Mesendoderm (in vitro differentiated cells): ENCODE measurements at regions not wholly inside any gene's neighbourhood (a gene's known extent, or its start where the extent isn't known, plus 50 kb on each side); places are given as distances from the start of the nearest gene placed in this dataset.
A peak's percentile ranks its signal among the peaks of the same experiment; 100 is the strongest.

Experiments used
- DNase-seq: peaks from one replicate; pipeline ENCODE4 v3.0.0; 2013
- H2AK5ac ChIP-seq: 2 replicates; pipeline ENCODE4 v1.6.1; 2013; ENCODE audit warnings: low read length, inconsistent platforms
- H2BK120ac ChIP-seq: 2 replicates; pipeline ENCODE4 v1.6.1; 2013; ENCODE audit warnings: low read depth, mild to moderate bottlenecking, low read length, moderate library complexity, mixed read lengths
- H2BK15ac ChIP-seq: replicated peaks from 2 replicates; pipeline ENCODE4 v1.6.1; 2013; ENCODE audit warnings: low read depth, mild to moderate bottlenecking, moderate library complexity
- H2BK5ac ChIP-seq: 2 replicates; pipeline ENCODE4 v1.6.1; 2013; ENCODE audit warnings: low read length, inconsistent platforms
- H3K18ac ChIP-seq: 2 replicates; pipeline ENCODE4 v1.6.1; 2013; ENCODE audit warnings: mild to moderate bottlenecking, low read length, mixed read lengths
- H3K23ac ChIP-seq: one replicate; pipeline ENCODE4 v1.6.1; 2013; ENCODE audit warnings: low read length
- H3K27ac ChIP-seq: 2 replicates; pipeline ENCODE4 v1.5.1; 2013; ENCODE audit warnings: low read depth, mild to moderate bottlenecking, inconsistent platforms, low read length, moderate library complexity
- H3K27me3 ChIP-seq: 2 replicates; pipeline ENCODE4 v1.6.1; 2013; ENCODE audit warnings: low read length, control low read depth, mild to moderate bottlenecking, inconsistent platforms; ENCODE audit not compliant: insufficient read depth, poor library complexity
- H3K36me3 ChIP-seq: 2 replicates; pipeline ENCODE4 v1.6.1; 2013; ENCODE audit warnings: low read length, inconsistent platforms; ENCODE audit not compliant: control insufficient read depth, insufficient read depth
- H3K4ac ChIP-seq: one replicate; pipeline ENCODE4 v1.6.1; 2013; ENCODE audit warnings: low read depth, mild to moderate bottlenecking, low read length, moderate library complexity
- H3K4me1 ChIP-seq: 2 replicates; pipeline ENCODE4 v1.6.1; 2013; ENCODE audit warnings: low read depth, low read length, inconsistent platforms; ENCODE audit not compliant: control insufficient read depth
- H3K4me2 ChIP-seq: 2 replicates; pipeline ENCODE4 v1.6.1; 2013; ENCODE audit warnings: low read length
- H3K4me3 ChIP-seq: 2 replicates; pipeline ENCODE4 v1.5.1; 2013; ENCODE audit warnings: mild to moderate bottlenecking, low read length
- H3K56ac ChIP-seq: one replicate; pipeline ENCODE4 v1.6.1; 2013; ENCODE audit warnings: low read length
- H3K79me1 ChIP-seq: 2 replicates; pipeline ENCODE4 v1.6.1; 2013; ENCODE audit warnings: low read length, inconsistent platforms
- H3K79me2 ChIP-seq: 2 replicates; pipeline ENCODE4 v1.6.1; 2013; ENCODE audit warnings: mild to moderate bottlenecking, low read length; ENCODE audit not compliant: control insufficient read depth, insufficient read depth
- H3K9ac ChIP-seq: 2 replicates; pipeline ENCODE4 v1.6.1; 2013; ENCODE audit warnings: low read length, inconsistent platforms
- H4K5ac ChIP-seq: one replicate; pipeline ENCODE4 v1.6.1; 2013; ENCODE audit warnings: low read length
- H4K8ac ChIP-seq: one replicate; pipeline ENCODE4 v1.6.1; 2013; ENCODE audit warnings: low read depth, mild to moderate bottlenecking, control low read depth, low read length, moderate library complexity
- WGBS: extraction: QIAGEN DNeasy Blood & Tissue Kit; methylation state at CpG from one replicate; pipeline ENCODE4 v1.1.7; 2013; ENCODE audit warnings: low lambda C conversion rate, missing lambda C conversion rate; ENCODE audit not compliant: insufficient coverage; ENCODE audit errors: extremely low coverage; 5-methylcytosine and 5-hydroxymethylcytosine counted together

DNA sequence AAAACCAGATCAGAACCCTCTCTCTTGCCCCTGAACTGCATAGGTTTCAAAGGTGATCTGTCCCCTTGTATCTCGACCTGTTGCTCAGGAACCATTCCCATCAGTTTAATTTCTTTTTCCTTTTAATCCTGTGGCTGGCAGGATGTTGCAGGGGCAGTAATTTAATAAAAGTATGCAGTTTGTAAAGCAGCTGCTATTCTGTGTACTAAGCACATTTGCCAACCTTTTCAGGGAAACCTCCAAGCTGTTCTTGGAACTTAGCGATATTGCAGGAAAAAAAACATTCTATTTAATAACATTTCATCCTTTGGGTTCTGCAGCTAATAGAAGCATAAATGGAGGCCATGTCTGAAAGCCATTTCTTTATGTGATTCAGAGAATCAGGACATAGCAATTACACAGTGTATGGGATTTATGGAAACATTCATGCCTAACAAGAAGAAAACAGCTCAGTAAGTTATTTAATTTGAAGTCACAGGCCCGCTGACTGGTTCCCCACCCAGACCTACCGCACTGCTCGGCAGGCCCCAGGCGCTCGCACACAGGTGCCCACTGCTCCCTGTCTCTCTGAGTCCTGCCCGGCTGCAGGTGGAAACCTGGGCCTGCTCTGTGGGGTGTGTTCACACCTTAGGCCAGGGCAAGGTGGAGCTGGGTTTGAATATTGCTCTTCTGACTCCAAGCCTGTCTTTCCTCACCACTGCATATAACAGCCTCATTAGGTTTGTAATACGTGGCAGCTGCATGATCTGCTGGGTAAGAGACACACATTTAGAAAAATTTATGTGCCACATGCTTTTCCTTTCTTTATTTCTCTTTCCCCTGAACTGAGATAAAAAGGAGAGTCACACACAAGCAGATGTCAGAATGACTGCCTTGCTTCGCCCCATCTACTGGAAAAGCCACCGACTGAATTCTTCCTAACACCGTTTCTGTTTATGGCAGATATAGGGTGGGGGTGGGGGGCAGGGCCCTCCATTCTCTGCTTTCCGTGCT, 119.7 kb downstream of the SLC25A47 start:
- Histone ChIP-seq H3K79me2 (no peaks in the 10 kb centered on the region), H3K4me3 (no peak overlapping the region), H3K56ac (no peak overlapping the region), H2BK5ac (no peak overlapping the region), H3K79me1 (no peaks in the 10 kb centered on the region), H4K5ac (no peak overlapping the region), H2BK120ac (no peak overlapping the region), H3K27me3 (no peaks in the 10 kb centered on the region), H3K4me1 (no peaks in the 10 kb centered on the region), H4K8ac (no peak overlapping the region), H3K4ac (no peak overlapping the region), H3K4me2 (no peak overlapping the region), H2BK15ac (no peak overlapping the region), H3K36me3 (no peaks in the 10 kb centered on the region), H3K23ac (no peak overlapping the region), H3K18ac (no peak overlapping the region), H3K27ac (no peak overlapping the region), H3K9ac (no peak overlapping the region), H2AK5ac (no peak overlapping the region)
- no CpG with 5 or more reads among the region's 13 CpGs for WGBS
- DNase-seq = no peak

DNA sequence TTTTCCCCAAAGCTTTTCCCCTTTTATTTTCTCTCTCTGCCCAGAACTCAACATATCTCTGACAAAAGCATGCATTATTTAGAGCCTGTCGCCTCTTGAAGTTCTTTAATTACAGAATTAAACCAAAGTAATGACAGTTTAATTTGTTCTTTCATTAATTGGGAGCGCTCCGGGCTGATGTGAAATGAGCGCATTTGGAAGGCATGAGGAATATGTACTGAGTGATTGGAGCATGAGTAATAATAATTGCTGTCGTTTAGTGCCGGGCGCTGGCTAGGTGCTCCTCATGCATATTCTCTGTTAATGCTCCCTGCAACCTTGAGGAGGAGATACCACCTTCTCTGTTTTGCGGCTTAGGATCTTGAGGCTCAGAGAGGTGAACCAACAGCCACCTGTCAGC, 120.5 kb downstream of the SLC25A47 start:
- no peak for DNase-seq
- Histone ChIP-seq H3K27ac (no peak overlapping the region), H3K4me1 (no peaks in the 10 kb centered on the region), H3K79me1 (no peaks in the 10 kb centered on the region), H3K23ac (no peak overlapping the region), H3K27me3 (no peaks in the 10 kb centered on the region), H4K5ac (no peak overlapping the region), H2BK5ac (no peak overlapping the region), H3K9ac (no peak overlapping the region), H3K4me3 (no peak overlapping the region), H2BK15ac (no peak overlapping the region), H3K4ac (no peak overlapping the region), H2AK5ac (no peak overlapping the region), H3K4me2 (no peak overlapping the region), H2BK120ac (no peak overlapping the region), H4K8ac (no peak overlapping the region), H3K79me2 (no peaks in the 10 kb centered on the region), H3K18ac (no peak overlapping the region), H3K36me3 (no peaks in the 10 kb centered on the region), H3K56ac (no peak overlapping the region)
- no CpG with 5 or more reads among the region's 8 CpGs for WGBS

DNA sequence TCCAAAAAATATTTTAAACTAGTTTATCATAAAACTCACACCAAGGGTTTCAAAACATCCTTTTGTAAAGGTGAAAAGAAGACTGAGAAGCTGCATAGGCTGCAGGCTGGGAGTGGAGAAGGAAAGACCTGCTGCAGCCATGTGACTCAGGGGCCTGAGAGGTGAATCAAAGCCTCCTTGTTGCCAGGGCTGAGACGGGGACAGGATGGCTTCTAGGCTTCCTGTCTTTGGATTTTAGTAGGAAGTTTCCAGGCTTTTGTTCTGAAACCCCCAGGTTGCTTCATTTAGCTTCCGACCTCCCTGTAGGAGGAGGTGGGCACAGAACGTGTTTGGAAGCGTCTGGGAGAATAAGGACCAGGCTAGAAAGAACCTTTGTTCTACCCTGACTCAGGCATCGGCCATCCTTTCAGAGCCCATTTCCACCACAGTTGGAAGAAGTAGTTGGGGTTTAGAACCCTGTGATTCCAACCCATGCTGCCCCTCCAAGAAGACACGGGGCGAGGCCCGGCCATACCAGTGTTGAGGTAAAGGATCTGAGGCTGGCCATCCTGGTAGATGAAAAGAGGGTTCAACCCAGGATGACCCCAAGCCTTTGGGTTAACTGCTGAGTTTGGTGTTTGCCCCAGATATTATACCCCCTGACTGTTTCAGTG, 122.4 kb downstream of the SLC25A47 start:
- no peaks in the 10 kb centered on the region for H3K36me3 ChIP-seq
- H2BK5ac ChIP-seq = no peak overlapping the region
- no peak for DNase-seq
- H3K79me1 ChIP-seq = no peaks in the 10 kb centered on the region
- H2BK15ac ChIP-seq = no peak overlapping the region
- H3K18ac ChIP-seq = no peak overlapping the region
- H3K79me2 ChIP-seq = no peaks in the 10 kb centered on the region
- H3K4me1 ChIP-seq = no peaks in the 10 kb centered on the region
- no peak overlapping the region for H3K4me2 ChIP-seq
- no peak overlapping the region for H3K56ac ChIP-seq
- no peak overlapping the region for H4K5ac ChIP-seq
- H3K27me3 ChIP-seq = no peaks in the 10 kb centered on the region
- no CpG with 5 or more reads among the region's 8 CpGs for WGBS
- H3K27ac ChIP-seq = no peak overlapping the region
- H3K23ac ChIP-seq = no peak overlapping the region
- H3K9ac ChIP-seq = no peak overlapping the region
- H3K4ac ChIP-seq = no peak overlapping the region
- H3K4me3 ChIP-seq = no peak overlapping the region
- H2BK120ac ChIP-seq = no peak overlapping the region
- H2AK5ac ChIP-seq = no peak overlapping the region
- H4K8ac ChIP-seq = no peak overlapping the region

DNA sequence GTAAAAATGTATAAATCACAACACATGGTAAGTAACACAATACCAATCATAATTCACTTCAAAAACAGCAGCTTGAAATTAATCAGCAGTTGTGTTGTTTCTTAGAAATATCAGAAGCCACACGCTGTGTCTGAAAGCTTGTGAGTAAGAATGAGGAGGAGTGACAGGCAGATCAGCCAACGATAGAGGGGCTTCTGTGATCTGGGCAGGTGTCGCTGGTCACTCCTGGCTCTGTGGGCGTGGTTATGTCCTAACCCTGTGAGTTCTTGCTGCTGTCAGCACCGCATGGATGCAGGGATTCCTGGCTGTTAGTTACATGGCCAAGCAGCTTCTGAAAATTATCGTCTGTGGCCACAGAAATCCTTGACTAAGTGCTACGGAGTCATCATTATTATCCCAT, 123.4 kb downstream of the SLC25A47 start:
- peak; percentile 91 for DNase-seq
- WGBS = no CpG with 5 or more reads among the region's 7 CpGs

DNA sequence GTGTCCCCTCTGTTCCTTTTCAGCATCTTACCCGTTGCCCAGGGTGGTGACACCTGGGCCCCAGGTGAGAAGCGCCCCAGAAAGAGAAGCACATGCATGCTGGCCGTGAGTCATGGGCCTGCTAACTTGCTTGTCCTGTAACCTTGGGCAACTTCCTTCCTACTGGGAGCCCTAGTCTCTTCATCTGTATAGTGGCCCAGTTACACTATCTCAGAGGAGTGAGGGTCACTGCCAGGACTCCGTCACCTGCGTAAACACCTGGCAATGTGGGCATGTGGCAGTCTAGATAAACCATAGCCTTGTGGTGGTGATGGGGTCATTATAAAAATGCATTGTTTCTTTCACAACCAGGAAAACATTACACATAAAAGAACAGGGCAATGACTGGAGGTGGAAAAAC, 125.2 kb downstream of the SLC25A47 start:
- H3K79me2 ChIP-seq = no peaks in the 10 kb centered on the region
- H3K23ac ChIP-seq = no peak overlapping the region
- no peak for DNase-seq
- H3K18ac ChIP-seq = no peak overlapping the region
- no peak overlapping the region for H3K9ac ChIP-seq
- no peak overlapping the region for H2BK15ac ChIP-seq
- H4K8ac ChIP-seq = no peak overlapping the region
- no peak overlapping the region for H2BK120ac ChIP-seq
- H3K27ac ChIP-seq = no peak overlapping the region
- no peaks in the 10 kb centered on the region for H3K36me3 ChIP-seq
- no peak overlapping the region for H3K4ac ChIP-seq
- no peak overlapping the region for H2AK5ac ChIP-seq
- H3K27me3 ChIP-seq = no peaks in the 10 kb centered on the region
- H3K4me1 ChIP-seq = no peaks in the 10 kb centered on the region
- H2BK5ac ChIP-seq = no peak overlapping the region
- WGBS = no CpG with 5 or more reads among the region's 5 CpGs
- H3K56ac ChIP-seq = no peak overlapping the region
- no peaks in the 10 kb centered on the region for H3K79me1 ChIP-seq
- H3K4me2 ChIP-seq = no peak overlapping the region
- no peak overlapping the region for H3K4me3 ChIP-seq
- no peak overlapping the region for H4K5ac ChIP-seq

More for the DNA sequence above, 123.4 kb downstream of the SLC25A47 start:
- Histone ChIP-seq H3K4me1 (no peaks in the 10 kb centered on the region), H3K18ac (no peak overlapping the region), H3K56ac (no peak overlapping the region), H3K9ac (no peak overlapping the region), H4K8ac (no peak overlapping the region), H3K4me3 (no peak overlapping the region), H3K27me3 (no peaks in the 10 kb centered on the region), H2BK120ac (no peak overlapping the region), H3K23ac (no peak overlapping the region), H2AK5ac (no peak overlapping the region), H3K27ac (no peak overlapping the region), H3K4me2 (no peak overlapping the region), H3K4ac (no peak overlapping the region), H3K79me2 (no peaks in the 10 kb centered on the region), H2BK5ac (no peak overlapping the region), H3K79me1 (no peaks in the 10 kb centered on the region), H3K36me3 (no peaks in the 10 kb centered on the region), H4K5ac (no peak overlapping the region), H2BK15ac (no peak overlapping the region)
